ENCODE measurements at regions not wholly inside any gene's neighbourhood (a gene's known extent, or its start where the extent isn't known, plus 50 kb on each side); places are given as distances from the start of the nearest gene placed in this dataset.

DNA sequence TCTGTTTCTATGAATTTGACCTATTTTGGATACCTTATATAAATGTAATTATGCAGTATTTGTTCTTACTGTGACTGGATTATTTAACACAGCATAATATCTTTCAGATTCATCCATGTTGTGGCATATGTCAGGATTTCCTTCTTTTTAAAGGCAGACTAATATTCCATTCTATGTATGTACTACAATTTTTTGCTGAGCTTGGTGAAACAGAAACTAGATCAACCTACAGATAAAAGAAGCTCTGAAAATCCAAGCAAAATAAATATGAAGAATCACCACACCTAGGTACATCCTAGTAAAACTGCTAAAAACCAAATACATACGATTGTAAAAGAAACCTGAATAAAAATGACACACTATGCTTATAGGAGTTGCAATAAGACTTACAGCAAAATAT lies 300.5 kb downstream of the HTR7 start:
- H3K27me3 Mint-ChIP-seq (ENCODE audit: unreplicated experiment), result no peaks in the 10 kb centered on the region

DNA sequence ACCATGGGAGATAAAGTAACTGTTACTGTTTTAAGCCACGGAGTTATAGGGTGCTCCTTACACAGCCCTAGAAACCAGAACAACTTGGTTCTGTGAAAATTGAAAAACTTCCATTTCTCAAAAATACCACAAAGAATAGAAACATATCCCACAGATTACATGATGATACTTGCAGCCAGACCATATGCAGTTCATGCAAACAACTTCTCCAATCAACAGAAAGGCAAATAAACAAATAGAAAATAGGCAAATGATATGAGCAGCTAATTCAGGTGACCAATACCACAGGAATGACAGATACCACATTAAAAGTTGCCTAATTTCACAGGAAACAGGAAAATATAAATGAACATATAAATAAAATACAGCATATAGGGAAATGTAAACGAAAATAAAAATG lies 297.5 kb downstream of the HTR7 start:
- TF ChIP-seq, protein P1, sequence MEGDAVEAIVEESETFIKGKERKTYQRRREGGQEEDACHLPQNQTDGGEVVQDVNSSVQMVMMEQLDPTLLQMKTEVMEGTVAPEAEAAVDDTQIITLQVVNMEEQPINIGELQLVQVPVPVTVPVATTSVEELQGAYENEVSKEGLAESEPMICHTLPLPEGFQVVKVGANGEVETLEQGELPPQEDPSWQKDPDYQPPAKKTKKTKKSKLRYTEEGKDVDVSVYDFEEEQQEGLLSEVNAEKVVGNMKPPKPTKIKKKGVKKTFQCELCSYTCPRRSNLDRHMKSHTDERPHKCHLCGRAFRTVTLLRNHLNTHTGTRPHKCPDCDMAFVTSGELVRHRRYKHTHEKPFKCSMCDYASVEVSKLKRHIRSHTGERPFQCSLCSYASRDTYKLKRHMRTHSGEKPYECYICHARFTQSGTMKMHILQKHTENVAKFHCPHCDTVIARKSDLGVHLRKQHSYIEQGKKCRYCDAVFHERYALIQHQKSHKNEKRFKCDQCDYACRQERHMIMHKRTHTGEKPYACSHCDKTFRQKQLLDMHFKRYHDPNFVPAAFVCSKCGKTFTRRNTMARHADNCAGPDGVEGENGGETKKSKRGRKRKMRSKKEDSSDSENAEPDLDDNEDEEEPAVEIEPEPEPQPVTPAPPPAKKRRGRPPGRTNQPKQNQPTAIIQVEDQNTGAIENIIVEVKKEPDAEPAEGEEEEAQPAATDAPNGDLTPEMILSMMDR (IDR thresholded peaks at IDR 0.05; ENCODE audit: unreplicated experiment), result no peak
- Mint-ChIP-seq H3K27ac (ENCODE audit: unreplicated experiment) (no peak overlapping the region), H3K4me3 (ENCODE audit: unreplicated experiment) (no peak overlapping the region), H3K36me3 (ENCODE audit: low read depth, unreplicated experiment) (no peaks in the 10 kb centered on the region), H3K9me3 (ENCODE audit: unreplicated experiment) (no peaks in the 10 kb centered on the region), H3K27me3 (ENCODE audit: unreplicated experiment) (no peaks in the 10 kb centered on the region), H3K4me1 (ENCODE audit: unreplicated experiment) (no peaks in the 10 kb centered on the region)
- no peak for DNase-seq (ENCODE audit: low spot score)

More for the DNA sequence above, 300.5 kb downstream of the HTR7 start:
- TF ChIP-seq, protein P1 (IDR thresholded peaks at IDR 0.05; ENCODE audit: unreplicated experiment), result no peak
- Mint-ChIP-seq H3K4me1 (ENCODE audit: unreplicated experiment) (no peaks in the 10 kb centered on the region), H3K27ac (ENCODE audit: unreplicated experiment) (no peak overlapping the region), H3K9me3 (ENCODE audit: unreplicated experiment) (no peaks in the 10 kb centered on the region), H3K36me3 (ENCODE audit: low read depth, unreplicated experiment) (no peaks in the 10 kb centered on the region), H3K4me3 (ENCODE audit: unreplicated experiment) (no peak overlapping the region)
- no peak for DNase-seq (ENCODE audit: low spot score)

DNA sequence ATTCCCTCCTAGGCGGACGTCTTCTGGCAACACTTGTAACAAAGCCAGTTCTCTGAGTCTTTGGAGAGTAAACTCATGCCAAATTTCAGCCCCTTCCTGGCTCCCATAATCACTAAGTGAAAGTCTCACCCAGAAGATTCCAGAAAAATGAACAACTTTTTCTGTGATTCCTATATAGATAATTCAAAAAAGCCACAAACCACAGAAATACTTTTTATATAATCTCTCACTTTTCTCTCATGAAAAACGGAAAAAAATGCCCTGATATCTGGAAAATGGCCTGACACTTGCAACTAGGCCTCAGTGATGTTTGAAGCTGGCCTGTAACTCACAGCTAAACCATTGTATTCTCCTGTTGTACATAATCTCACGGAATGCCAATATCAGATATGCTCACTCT lies 296.2 kb downstream of the HTR7 start:
- Mint-ChIP-seq H3K27ac (ENCODE audit: unreplicated experiment) (no peak overlapping the region), H3K4me3 (ENCODE audit: unreplicated experiment) (no peak overlapping the region), H3K9me3 (ENCODE audit: unreplicated experiment) (no peaks in the 10 kb centered on the region), H3K36me3 (ENCODE audit: low read depth, unreplicated experiment) (no peaks in the 10 kb centered on the region), H3K4me1 (ENCODE audit: unreplicated experiment) (no peaks in the 10 kb centered on the region), H3K27me3 (ENCODE audit: unreplicated experiment) (no peaks in the 10 kb centered on the region)
- DNase-seq (ENCODE audit: low spot score), result no peak
- TF ChIP-seq, protein P1 (IDR thresholded peaks at IDR 0.05; ENCODE audit: unreplicated experiment), result no peak

DNA sequence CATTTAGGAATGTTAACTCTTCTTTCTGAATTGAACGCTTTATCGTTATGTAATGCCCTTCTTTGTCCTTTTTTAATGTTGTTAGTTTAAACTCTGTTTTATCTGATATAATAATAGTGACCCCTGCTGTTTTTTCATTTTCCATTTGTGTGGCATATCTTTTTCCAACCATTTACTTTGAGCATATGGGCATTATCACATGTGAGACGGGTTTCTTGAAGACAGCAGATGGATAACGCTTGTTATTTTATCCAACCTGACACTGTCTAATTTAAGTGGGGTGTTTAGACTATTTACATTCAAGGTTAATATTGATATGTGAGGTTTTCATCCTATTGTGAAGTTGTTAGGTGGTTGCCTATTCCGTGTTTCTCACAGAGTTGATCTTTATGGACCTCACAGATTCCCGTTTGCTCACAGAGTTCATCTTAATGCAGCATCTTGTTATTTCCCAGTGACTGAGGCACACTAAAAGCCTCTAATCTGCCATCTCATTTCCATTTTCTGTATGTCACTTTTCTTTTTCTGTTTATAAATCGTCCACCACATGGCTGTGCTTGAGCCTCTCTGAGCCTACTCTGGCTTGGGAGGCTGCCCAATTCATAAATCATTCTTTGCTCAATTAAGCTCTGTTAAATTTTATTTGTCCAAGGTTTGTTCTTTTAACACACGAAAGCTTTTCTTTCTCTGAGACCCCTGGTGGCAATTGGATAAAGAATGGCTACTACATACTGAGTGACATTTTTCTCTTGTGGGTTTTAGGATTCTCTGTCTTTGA lies 286.2 kb downstream of the HTR7 start:
- no peaks in the 10 kb centered on the region for H3K27me3 Mint-ChIP-seq (ENCODE audit: unreplicated experiment)
- DNase-seq (ENCODE audit: low spot score), result no peak
- TF ChIP-seq, protein P1 (IDR thresholded peaks at IDR 0.05; ENCODE audit: unreplicated experiment), result no peak
- H3K9me3 Mint-ChIP-seq (ENCODE audit: unreplicated experiment), result no peaks in the 10 kb centered on the region
- no peak overlapping the region for H3K27ac Mint-ChIP-seq (ENCODE audit: unreplicated experiment)
- no peaks in the 10 kb centered on the region for H3K36me3 Mint-ChIP-seq (ENCODE audit: low read depth, unreplicated experiment)
- H3K4me1 Mint-ChIP-seq (ENCODE audit: unreplicated experiment), result peaks cover 5% of the 10 kb centered on the region
- no peak overlapping the region for H3K4me3 Mint-ChIP-seq (ENCODE audit: unreplicated experiment)

DNA sequence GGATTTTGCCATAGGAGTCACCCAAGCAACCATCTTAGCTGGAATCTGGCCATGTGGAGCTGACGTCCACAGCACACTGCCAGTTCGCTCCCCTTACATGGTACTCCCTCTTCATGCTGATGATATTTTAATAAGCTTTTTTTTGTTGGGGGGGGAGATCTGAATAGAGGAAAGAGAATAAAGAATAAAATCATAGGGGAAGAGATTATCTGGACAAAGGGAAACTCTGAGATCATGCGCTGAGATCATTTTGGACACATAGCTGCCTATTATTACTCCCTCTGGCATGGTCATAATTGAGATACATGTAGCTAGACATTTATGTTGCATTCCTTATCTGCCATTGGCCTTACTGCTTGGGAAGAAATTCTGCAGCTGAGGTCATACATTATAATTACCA lies 282.7 kb downstream of the HTR7 start:
- Mint-ChIP-seq H3K27ac (ENCODE audit: unreplicated experiment) (no peak overlapping the region), H3K4me3 (ENCODE audit: unreplicated experiment) (no peak overlapping the region), H3K9me3 (ENCODE audit: unreplicated experiment) (no peaks in the 10 kb centered on the region), H3K36me3 (ENCODE audit: low read depth, unreplicated experiment) (no peaks in the 10 kb centered on the region), H3K27me3 (ENCODE audit: unreplicated experiment) (no peaks in the 10 kb centered on the region), H3K4me1 (ENCODE audit: unreplicated experiment) (peaks cover 5% of the 10 kb centered on the region)
- DNase-seq (ENCODE audit: low spot score), result no peak
- TF ChIP-seq, protein P1 (IDR thresholded peaks at IDR 0.05; ENCODE audit: unreplicated experiment), result no peak

All from endothelial cell (in vitro differentiated cells).